NCI-H524 treated with DMSO at 0.1 percent for 48 hours (cell line): ENCODE measurements at regions not wholly inside any gene's neighbourhood (a gene's known extent, or its start where the extent isn't known, plus 50 kb on each side); places are given as distances from the start of the nearest gene placed in this dataset.
"Not testable (repeated sequence)": the region's sequence is repeated elsewhere in the genome, so short reads cannot be mapped to it uniquely, and the experiment has no call there.

ENCODE experiments used
- DNase-seq: peaks from one replicate; lab custom pipeline; 2025; lab: John Stamatoyannopoulos, UW

DNA sequence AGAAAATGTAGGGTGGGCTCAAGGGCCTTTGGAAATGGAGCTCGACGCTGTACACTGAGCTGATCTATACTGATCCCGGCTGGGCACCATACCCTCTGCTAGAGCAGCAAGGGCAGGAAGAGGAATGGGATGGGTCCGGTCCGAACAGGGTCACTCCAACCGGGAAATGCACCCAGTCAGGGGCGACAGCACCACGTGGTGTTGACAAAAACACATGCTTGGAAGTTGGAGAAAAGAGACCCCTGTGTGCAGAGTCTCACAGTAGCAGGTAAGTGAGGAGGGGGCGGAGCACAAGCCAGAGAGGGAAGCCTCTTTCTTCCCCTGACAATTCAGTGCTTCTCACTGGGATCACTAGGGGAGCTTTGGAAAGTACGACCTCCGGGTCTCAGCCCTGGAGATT is 84.1 kb upstream of the ASB18 start:
- DNase-seq: no peak

DNA sequence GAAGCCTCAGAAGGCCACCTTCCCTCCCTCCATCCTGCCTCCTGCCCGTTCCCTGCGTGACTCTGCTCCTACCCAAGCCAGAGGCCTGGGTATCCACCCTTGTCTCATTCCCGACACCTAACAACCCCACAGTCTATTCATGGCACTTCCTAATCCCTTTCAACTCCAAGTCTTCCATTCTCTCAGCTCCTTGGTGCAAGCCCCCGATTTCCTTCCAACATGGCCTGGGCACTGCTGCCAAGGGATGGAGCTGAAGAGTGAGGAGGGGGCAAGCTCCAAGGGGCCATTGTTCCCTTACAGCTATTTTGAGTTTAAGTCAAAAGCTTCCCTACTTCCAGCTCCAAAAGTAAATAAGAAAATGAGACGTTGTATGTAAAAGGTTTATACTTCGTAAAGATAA is 84.8 kb upstream of the ASB18 start:
- DNase-seq: no peak

DNA sequence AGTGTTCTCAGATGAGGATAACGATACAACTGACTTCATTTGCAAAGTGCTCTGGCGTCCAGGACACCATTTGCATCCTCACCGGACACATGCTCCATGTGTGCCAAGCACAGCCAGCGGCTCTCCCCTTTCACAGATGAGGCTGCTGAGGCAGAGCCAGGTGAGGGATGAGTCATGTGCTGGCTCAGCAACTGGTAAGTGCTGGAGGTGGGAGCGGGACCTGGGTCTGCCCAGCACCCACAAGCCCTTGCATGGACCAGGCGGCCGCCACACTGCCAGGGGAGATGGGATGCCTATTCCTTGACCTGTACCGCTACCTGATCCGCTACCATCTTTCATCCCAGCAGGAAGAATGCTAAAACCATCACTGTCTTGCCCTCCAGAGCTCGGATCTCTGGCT is 86.2 kb upstream of the ASB18 start:
- DNase-seq: no peak

DNA sequence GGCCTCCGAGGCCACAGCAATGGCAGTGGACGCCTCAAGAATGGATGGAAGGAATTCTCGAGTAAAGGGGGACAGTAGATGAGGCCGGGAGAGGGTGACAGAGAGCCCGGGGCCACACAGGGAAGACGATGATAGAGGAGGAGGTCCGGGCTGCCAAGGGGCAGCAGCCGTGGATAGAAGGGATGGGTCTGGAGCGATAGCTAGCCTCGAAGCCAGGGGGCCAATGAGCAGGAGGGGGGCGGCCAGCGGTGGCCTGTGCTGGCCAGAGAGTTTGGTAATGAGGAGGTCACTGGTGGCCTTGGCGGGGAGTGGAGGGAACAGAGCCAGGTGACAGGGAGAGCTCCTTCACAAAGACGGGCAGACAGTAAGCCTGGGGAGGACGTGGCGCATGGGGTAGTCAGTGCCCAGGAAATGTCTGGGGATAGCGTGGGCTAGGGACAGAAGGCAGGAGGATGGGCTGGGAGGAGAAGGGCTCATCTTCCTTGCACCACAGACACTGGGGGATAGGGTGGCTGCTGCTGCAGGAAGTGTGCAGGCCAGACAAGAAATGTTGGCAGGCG is 87.8 kb upstream of the ASB18 start:
- DNase-seq: no peak

DNA sequence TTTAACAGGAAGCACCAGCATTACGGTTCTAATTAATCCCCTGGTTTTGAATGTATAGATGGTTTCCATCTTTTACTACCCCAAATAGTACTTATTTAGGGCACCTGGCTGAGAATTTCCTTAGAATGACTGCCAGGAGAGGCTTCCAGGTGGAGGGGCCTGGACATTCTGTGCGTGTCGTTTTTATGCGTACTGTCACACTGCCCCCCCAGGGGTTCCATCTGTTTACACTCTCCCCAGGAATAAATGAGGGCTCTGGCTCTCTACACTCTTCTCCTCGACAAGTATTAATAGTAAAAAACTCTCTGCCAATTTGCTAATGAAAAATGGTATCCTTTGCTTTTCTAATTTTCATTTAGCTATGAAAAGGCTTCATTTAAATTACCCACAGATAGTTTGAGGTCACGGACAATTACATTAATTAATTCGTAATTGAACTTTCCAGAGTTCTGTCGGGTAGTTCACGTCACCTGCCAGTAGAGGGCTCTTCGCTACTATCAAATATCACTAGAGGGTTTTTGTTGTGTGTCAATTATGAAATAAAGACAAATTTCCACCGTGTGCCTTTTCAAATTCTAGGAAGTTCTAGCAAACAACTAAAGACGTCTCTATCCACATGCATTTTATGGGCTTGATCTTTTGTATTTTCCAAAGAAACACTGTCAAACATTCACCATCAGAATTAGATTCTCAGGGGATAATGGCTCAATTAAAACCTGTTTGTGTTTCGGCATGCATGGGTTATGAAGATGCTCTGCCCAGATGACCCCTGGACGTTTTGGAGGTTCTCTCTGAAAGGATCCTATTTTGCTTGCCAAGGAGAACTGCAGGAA is 88.8 kb upstream of the ASB18 start:
- DNase-seq: no peak

DNA sequence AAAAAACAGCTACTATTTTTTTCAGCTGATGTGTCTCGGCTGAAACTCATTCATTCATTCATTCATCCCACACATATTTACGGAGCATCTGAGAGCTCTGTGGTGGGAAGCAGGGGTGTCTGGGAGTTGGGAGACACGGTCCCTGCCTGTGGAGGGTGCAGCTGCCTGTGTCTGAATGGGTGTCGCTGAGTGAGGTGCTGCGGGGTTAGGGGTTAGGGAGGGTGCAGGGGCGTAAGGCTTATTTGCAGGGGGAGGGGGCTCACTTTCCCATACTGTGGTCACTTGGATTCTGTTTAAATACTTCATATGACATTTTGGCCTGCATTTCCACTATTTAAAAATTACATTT is 89.4 kb upstream of the ASB18 start:
- no peak for DNase-seq

DNA sequence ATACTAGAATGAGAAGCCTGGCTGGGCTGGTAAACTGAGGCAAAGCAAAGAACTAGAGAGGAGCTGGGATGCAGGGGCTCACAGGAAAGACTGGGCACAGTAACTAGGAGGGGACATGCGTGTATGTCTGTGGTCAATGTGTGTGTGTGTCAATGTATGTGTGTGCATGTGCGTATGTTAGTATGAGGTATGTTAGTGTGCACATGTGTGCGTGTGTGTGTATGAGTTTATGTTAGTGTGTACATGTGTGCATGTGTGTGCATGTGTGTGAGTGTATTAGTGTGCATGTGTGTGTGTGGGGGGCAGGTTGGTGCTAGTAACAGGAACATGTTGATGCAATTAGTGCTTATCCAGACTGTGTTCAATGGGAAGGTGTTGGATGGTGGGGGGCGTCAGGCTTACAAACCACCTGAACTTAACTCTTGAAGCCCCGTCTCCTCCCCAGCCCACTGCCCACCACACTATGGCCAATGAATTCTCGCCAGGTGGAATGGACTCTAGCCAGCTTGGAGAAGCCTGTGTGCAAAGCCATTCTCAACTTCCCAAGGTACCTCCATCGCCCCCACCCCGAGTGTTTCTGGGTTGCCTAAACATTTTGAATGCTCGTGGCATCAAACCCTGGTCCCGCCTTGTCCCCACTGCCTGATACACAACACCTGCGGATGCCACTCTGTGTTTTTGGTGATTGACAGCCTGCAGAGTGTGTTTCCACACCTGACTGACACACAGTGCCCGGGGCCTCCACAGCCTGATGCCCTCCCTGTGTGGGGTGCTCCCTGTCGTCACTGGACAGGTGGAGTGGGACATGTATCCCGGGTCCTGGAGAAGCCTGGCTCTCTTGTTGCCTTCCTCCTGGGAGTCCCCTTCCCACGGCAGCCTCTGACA is 90.1 kb upstream of the ASB18 start:
- no peak for DNase-seq

DNA sequence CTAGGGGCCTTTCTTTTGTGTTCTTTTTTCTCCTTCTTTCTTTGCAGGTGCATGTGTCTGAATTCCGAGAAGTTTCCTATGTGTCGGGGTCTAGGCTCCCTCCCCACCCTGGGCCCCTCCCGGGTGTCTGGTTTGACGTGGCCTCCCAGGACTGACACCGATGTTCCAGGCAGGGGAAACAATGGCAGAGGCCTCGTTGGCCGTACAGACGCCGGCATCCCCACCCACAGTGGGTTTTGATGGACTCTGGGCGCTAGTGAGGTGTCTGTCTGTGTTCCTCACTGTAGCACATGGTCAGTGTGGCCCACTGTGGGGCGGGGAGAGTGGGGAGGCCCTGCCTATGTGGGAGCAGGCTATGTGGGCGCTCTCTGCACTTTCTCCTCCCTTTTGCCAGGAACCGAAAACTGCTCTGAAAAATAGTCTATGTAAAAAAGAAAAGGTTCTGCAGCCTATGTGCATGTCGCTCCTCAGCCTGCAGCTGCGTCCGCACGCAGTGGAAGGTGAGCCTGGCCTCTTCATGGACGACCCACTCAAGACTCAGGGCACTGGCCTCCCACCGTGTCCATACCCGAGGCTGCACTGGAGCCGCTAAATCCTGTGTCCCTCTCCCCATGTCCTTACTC is 90.9 kb upstream of the ASB18 start:
- DNase-seq: no peak

DNA sequence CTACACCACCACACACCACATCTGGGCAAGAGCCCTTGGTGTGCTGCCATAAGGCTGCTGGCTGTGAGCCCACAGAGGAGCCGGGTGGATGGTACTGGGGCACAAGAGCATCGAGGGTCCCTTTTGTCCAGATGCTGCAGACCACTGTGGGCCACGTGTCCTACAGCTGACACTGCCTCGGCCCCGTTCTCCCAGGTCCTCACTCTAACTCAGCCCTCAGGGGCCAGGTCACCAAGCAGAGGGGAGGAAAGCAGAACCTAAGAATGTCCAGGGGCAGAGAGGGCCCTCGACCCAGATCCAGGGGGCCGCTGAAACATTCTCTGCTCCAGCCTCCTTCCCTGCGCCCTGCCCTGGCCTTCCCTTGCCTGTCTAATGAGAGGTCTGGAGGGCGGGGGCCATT is 91.7 kb upstream of the ASB18 start:
- DNase-seq: no peak

DNA sequence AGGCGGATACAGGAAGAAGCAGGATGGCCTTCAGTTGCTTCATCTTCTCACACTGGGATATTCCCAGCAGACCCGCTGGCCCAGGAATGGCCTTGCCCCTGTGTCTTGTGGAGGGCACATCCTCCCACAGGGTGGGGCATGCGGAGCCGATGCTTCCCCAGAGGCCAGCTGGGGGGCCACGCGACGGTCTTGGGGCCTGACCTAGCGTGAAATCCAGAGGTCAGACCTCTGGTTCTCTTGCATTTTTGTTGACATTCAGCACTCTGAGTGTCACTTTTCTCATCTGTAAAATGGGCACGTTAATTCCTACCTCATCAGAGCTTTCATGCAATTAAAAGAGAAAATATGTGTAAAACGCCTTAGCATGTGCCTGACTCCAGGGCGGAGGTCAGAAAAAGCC is 92.1 kb upstream of the ASB18 start:
- not testable (repeated sequence) for DNase-seq

DNA sequence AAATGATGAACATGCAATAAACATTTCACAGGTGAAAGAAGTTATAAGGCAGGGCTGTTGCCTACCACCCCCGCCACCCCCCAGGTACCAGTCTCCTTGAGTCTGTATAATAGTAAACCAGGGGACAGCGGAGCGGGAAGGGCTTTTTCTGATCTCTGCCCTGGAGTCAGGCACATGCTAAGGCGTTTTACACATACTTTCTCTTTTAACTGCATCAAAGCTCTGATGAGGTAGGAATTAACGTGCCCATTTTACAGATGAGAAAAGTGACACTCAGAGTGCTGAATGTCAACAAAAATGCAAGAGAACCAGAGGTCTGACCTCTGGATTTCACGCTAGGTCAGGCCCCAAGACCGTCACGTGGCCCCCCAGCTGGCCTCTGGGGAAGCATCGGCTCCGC is 94.3 kb upstream of the ASB18 start:
- not testable (repeated sequence) for DNase-seq

DNA sequence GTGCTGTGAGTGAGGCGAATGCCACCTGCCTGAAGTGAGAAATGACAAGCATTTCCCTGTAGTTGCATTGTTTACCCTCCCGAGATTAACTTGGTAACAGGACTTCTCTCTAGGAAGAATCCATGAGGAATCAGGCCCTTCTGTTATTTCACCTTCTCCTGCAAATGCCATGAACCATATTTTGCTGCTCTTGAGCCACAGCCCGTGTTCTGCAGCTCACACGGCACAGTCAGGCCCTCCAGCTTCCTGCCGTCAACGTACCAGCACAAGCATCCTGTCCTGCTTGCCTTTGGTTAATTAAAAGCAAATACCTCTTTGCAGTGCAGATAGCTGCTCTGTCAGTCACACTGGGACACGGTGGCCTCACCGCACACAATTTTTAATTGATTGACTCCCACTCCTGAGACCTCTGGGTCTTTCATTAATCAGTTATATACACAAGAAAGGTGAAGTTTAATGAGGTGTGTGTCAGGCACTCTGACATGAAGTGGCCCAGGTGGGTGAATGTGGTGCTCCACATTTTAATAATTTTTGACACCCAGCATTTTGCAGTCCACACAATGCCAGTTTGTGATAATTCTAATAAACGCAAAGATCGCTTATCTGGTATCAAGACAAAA is 95.3 kb upstream of the ASB18 start:
- no peak for DNase-seq

DNA sequence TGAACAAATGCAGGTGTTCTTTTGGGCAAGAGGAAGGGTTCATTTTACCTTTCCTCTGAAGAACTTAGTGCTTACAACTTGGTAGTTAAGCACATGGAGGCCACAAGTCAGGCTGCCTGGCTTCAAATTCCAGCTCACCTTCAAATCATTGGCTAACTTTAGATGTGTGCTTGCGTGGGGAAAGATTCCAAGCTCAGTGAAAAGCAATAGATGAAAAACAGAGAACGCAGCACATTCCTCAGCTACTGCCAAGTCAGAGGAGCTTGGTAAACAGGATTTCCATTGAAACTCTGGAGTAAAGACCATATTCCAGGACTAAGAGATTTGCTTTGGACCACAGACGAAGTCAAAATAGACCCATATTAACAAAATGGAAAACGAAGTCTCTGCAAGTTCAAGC is 96.3 kb upstream of the ASB18 start:
- no peak for DNase-seq

DNA sequence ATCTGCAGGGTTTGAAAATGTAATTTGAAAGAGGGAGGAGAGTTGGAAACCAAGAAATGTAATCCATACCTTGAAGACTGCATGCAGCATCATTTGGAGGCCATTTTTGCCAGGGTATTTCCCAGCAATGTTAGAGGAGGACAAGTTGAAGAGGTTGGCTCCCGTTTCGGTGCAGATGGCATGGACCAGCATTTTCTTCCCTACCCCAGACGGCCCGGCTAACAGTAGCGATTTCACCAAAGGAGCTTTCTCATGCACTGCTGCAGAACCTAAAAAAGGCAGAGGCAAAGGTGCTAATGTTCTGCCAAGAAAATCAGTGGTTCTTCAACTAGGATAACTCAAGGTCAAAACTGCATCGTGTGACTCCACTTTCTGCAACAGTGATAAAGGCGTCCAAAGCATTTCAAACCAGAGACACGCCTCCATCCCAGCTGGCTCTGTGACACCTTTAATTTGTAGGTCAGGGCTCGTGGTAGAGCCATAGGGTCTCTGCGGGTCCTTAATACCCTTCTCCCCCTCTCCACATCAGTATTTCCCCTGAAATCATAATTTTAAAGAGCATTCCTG is 99.6 kb upstream of the ASB18 start:
- no peak for DNase-seq

DNA sequence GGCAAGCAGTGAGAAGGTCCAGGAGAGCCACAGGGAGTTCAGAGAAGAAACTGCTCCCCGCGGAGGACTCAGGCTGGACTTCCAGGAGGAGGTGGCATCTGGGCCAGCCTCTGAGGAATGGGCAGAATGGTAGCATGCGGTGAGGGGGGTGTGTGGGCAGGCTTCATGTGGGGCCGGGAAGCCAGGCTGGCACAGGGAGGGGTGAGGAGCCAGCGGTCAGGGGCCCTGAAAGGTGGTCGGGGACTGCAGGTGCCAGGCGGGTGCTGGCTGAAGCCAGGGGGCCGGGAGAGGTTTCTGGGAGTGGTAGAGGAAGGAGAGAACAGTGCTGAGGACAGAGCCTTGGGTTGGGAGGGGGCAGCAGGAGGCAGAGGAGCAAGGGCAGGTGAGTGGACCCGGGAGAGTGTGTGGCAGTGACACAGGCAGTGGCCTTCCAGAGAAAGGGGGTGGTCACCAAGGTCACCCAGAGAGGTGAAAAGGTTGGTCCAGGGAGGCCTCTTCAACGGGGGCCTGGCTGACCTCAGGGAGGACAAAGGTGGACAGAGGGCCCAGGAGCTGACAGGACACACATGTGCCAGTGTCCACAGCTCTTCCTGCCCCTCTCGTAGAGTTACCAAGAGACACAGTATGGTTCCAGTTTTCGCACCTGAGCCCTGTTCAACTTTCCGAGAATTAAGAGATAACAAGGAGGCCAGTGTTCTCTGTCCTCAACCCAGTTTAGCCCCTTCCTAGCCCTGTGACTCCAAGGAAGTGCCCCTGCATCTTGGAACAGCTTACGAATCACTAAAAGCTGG is 101.2 kb upstream of the ASB18 start:
- DNase-seq: no peak

DNA sequence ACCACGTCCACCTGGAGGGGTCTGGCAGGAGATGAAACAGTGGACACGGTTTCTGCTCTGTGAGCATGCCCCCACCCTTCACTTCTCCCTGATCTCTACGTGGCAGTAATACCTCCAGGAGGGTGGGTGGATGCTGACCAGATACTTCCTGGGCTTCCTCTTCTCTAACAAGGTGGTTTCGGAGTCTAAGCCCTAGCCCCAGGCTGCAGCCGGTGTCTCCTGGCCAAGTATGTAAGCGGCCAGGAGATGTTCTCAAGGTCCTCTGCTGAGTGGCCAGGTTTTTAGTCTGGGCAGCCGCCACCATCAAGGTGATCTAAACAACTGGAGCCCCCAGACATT is 101.8 kb upstream of the ASB18 start:
- no peak for DNase-seq

DNA sequence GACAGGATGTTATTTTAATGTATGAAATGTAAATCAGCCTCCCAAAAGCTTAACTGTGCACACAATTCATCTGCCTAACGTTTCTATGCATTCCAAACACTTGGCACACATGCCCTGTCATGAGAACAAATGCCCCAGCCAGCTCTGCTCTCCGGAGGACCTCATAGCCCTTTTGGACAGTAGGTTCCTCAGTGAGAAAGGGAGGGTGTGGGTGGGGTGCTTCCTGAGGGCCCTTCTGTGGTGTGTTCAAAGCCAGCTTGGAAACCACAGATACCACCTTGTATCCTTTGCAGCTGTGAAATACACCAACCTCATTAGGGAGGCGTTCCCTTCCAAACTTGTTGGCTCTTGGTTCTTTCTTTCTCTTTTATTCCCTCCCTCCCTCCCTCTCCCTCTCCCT is 102.2 kb upstream of the ASB18 start:
- no peak for DNase-seq

DNA sequence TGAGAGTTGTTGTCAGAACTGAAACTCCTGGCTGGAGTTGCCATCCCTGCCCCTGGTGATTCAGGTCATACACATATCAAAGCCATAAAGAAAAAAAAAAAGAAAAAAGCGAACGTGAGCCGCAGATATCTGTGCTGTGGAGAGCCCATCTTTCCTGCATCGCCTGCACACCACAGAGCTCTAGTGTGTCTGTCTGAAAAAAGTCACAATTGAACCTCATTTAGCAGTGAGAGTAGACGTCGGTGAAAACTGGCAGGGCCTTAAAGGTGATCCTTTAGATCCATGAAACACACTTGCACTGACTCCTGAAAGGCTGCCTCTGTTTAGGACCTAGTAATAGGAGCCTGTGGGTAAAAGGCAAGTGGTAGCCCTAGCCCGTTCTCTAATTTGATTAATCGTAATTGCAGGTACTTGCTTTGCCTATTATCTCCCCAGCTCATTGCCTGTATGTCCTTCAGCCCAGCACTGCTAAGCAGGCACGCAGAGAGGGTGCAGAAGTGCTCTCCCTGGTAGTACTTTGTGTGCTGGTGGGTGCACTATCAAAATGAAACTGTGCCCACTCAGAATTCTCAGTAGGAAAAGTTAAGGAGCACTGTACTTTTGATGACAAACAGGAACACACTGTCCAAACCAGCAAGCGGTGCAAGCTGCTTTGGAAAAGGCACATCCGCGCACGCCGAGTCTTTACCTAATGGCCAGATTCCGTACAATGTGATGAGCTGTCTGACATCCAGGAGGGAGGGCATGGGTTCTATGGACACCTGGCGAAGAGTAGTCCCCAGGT is 103.5 kb upstream of the ASB18 start:
- DNase-seq: no peak

DNA sequence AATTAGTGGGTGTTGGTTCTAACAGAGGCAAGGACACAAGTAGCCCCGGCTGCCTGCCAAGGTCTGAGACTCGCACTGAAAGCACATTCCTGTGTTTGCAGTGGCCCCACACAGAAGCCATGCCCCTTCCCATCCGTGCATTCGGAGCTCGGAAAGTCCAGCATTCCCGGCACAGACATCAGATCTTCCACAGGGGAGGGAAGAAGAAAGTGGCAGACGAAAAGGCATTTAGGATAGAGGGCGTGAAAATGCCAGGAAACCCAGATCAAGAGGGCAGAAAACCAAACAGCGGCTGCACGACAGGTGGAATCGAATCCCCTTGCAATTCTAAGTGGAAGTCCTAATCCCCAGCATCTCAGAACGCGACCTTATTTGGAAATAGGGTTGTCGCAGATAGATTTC is 105.5 kb upstream of the ASB18 start:
- no peak for DNase-seq

DNA sequence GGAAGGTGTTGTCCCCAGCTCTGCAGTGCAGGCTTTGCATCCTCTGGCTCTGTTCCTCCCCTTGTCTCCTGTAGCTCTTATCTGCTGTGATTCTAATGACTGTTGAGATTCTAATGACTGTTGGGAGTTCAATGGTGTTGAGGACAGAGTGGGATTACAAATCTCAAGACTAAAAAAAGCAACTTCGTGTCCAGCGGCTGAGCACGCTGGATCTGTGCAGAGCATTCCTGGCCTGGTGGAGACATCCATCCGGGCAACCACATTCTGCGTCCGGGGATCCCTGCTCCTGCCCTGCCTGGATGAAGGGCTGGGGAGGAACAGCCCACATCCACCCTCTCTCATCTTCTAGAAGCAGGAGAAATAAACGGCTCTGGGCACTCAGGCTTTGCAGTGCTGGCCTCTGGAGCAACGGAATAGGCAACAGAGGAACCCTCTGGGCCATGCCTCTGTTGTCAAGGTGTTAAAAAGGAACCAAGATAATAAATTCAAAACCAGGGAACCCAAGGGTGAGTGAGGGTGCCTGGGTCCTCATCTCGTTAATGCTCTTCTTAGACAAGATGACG is 106.7 kb upstream of the ASB18 start:
- no peak for DNase-seq
